C4-2B (cell line): ENCODE measurements at regions not wholly inside any gene's neighbourhood (a gene's known extent, or its start where the extent isn't known, plus 50 kb on each side); places are given as distances from the start of the nearest gene placed in this dataset.

ENCODE experiments used
- H3K27ac ChIP-seq: fragments of 450-650 bp; 2 replicates; pipeline ENCODE4 v1.5.1; 2017
- CTCF ChIP-seq: fragments of 450-650 bp; conservative IDR thresholded peaks from 2 replicates; pipeline ENCODE4 v1.5.1; 2017; ENCODE audit warnings: mild to moderate bottlenecking
- ZFX ChIP-seq: fragments of 450-650 bp; IDR thresholded peaks from 2 replicates; pipeline ENCODE4 v1.6.1; 2017

GRCh38 chr4:34893382-34893781 lies 1350.9 kb downstream of the ARAP2 start:
- H3K27ac ChIP-seq: no peak overlapping the region
- TF ChIP-seq CTCF (no peak), ZFX (no peak)

- no peak overlapping the region for H3K27ac ChIP-seq
- no peak for TF ChIP-seq ZFX
- no peak for TF ChIP-seq CTCF
These were observed 1324.3 kb downstream of the ARAP2 start for GRCh38 chr4:34920032-34920431.

- no peak for TF ChIP-seq ZFX
- no peak for TF ChIP-seq CTCF
- no peak overlapping the region for H3K27ac ChIP-seq
These were observed 1322.9 kb downstream of the ARAP2 start for GRCh38 chr4:34921391-34921790.

GRCh38 chr4:34922325-34922724 lies 1322.0 kb downstream of the ARAP2 start:
- no peak overlapping the region for H3K27ac ChIP-seq
- no peak for TF ChIP-seq ZFX
- no peak for TF ChIP-seq CTCF

GRCh38 chr4:34932591-34932990 lies 1311.7 kb downstream of the ARAP2 start:
- TF ChIP-seq ZFX: no peak
- TF ChIP-seq CTCF: no peak

GRCh38 chr4:34935739-34936138 lies 1308.6 kb downstream of the ARAP2 start:
- TF ChIP-seq ZFX: no peak
- no peak for TF ChIP-seq CTCF
- no peak overlapping the region for H3K27ac ChIP-seq

More at GRCh38 chr4:34932591-34932990, 1311.7 kb downstream of the ARAP2 start:
- no peak overlapping the region for H3K27ac ChIP-seq

- H3K27ac ChIP-seq: no peak overlapping the region
- TF ChIP-seq ZFX (no peak), CTCF (no peak)
These were observed 1305.2 kb downstream of the ARAP2 start for GRCh38 chr4:34939073-34939472.
